Naive thymus-derived CD4-positive, alpha-beta T cell (primary cell): ENCODE measurements at regions not wholly inside any gene's neighbourhood (a gene's known extent, or its start where the extent isn't known, plus 50 kb on each side); places are given as distances from the start of the nearest gene placed in this dataset.
"Not testable (repeated sequence)": the region's sequence is repeated elsewhere in the genome, so short reads cannot be mapped to it uniquely, and the experiment has no call there.

ENCODE experiments used
- ATAC-seq: fragments of 150-1000 bp; cut with Tn5 transposase; 2 replicates; pipeline ENCODE4 v1.10.0; 2021; ENCODE audit warnings: mild to moderate bottlenecking, moderate library complexity
- CTCF ChIA-PET: fragments of 350-600 bp; sonication (Branson Sonifier 250); formaldehyde crosslinking; loops from one replicate; lab custom pipeline; 2021; ENCODE audit warnings: antibody characterized with exemption; lab: Charles Lee
- POLR2A ChIA-PET: fragments of 350-600 bp; sonication (Branson Sonifier 250); formaldehyde crosslinking; loops from one replicate; lab custom pipeline; 2021; ENCODE audit warnings: antibody characterized with exemption, inconsistent platforms; lab: Charles Lee
- DNase-seq, 9 donors: peaks; one replicate each; pipeline versions ENCODE4 v3.0.0 to v3.0.0-alpha.2; 2020 to 2022; ENCODE audit warnings: mixed read lengths in 1 of 9
- H3K27ac ChIP-seq: one replicate; pipeline ENCODE4 v1.7.0; 2013; ENCODE audit warnings: mild to moderate bottlenecking, low read depth, low read length, moderate library complexity
- H3K27me3 ChIP-seq, 2 donors: one replicate each; pipeline ENCODE4 v1.7.0; 2013; ENCODE audit warnings: low read length in 2 of 2, mild to moderate bottlenecking in 2 of 2, moderate library complexity in 2 of 2; ENCODE audit not compliant: control insufficient read depth in 2 of 2, insufficient read depth in 2 of 2
- H3K36me3 ChIP-seq, 3 experiments: 1 replicate in 2 of 3; 2 replicates in 1 of 3; pipeline ENCODE4 v1.7.0; 2013; ENCODE audit warnings: low read length in 3 of 3, mild to moderate bottlenecking in 3 of 3, moderate library complexity in 1 of 3; ENCODE audit not compliant: insufficient read depth in 3 of 3, control insufficient read depth in 2 of 3
- H3K4me1 ChIP-seq, 2 donors: one replicate each; pipeline ENCODE4 v1.7.0; 2013; ENCODE audit warnings: low read length in 2 of 2, mild to moderate bottlenecking in 2 of 2, moderate library complexity in 1 of 2; ENCODE audit not compliant: control insufficient read depth in 2 of 2, insufficient read depth in 2 of 2
- H3K4me3 ChIP-seq: 2 replicates; pipeline ENCODE4 v1.7.0; 2013; ENCODE audit warnings: mild to moderate bottlenecking, low read length
- H3K9me3 ChIP-seq, 3 experiments: 1 replicate in 2 of 3; 2 replicates in 1 of 3; pipeline ENCODE4 v1.7.0; 2013; ENCODE audit warnings: low read length in 3 of 3; ENCODE audit not compliant: control insufficient read depth in 2 of 3
- H3K27ac Mint-ChIP-seq, 9 donors: one replicate each; pipeline ENCODE4 v1.8.0; 2020 to 2022; ENCODE audit warnings: mixed read lengths in 9 of 9, mild to moderate bottlenecking in 8 of 9, moderate library complexity in 5 of 9, inconsistent platforms in 2 of 9
- H3K27me3 Mint-ChIP-seq, 5 donors: one replicate each; pipeline ENCODE4 v1.8.0; 2021 to 2022; ENCODE audit warnings: mixed read lengths in 5 of 5, mild to moderate bottlenecking in 1 of 5
- H3K36me3 Mint-ChIP-seq, 5 donors: one replicate each; pipeline ENCODE4 v1.8.0; 2020 to 2022; ENCODE audit warnings: mixed read lengths in 5 of 5, mild to moderate bottlenecking in 3 of 5, inconsistent platforms in 1 of 5
- H3K4me1 Mint-ChIP-seq, 7 donors: one replicate each; pipeline ENCODE4 v1.8.0; 2020 to 2022; ENCODE audit warnings: mixed read lengths in 7 of 7, mild to moderate bottlenecking in 3 of 7, inconsistent platforms in 1 of 7
- H3K4me3 Mint-ChIP-seq, 10 donors: one replicate each; pipeline ENCODE4 v1.8.0; 2020 to 2022; ENCODE audit warnings: mild to moderate bottlenecking in 10 of 10, mixed read lengths in 10 of 10, moderate library complexity in 6 of 10, inconsistent platforms in 2 of 10
- H3K9me3 Mint-ChIP-seq, 11 donors: one replicate each; pipeline ENCODE4 v1.8.0; 2020 to 2022; ENCODE audit warnings: mixed read lengths in 11 of 11, mild to moderate bottlenecking in 4 of 11, inconsistent platforms in 1 of 11, moderate library complexity in 1 of 11
- intact Hi-C, 2 donors: fragments of 100-400 bp; cut with micrococcal nuclease; formaldehyde crosslinking; loops; one replicate each; pipeline ENCODE4 v1.15.1; 2023

DNA sequence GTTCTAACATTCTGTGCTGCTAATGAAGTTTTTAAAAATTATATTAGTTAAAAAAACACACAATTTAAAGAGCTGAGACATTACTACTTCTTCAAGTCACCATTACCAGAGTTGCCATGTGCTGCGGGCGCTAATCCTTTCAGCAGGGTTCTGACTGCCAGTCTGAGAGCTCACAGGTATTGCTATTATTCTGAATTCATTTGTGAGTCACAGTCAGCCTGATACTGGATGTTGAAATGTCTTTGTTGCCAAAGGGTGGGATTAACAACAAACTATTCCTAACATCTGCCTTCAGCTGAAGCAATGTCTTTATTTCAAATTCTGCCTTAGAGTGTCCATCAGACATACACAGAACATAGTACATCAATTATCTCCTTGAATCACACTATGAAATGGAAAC lies 197.1 kb upstream of the FGF13 start:
- no peak for DNase-seq
- Mint-ChIP-seq H3K4me1 (no peaks in the 10 kb centered on the region), H3K27ac (no peak overlapping the region), H3K4me3 (no peak overlapping the region), H3K9me3 (no peaks in the 10 kb centered on the region), H3K27me3 (no peaks in the 10 kb centered on the region), H3K36me3 (no peaks in the 10 kb centered on the region)
- POLR2A ChIA-PET, result no interaction called here
- Histone ChIP-seq H3K36me3 (no peaks in the 10 kb centered on the region), H3K27ac (no peak overlapping the region), H3K4me3 (no peak overlapping the region), H3K27me3 (no peaks in the 10 kb centered on the region), H3K9me3 (no peaks in the 10 kb centered on the region), H3K4me1 (no peaks in the 10 kb centered on the region)
- no peak for ATAC-seq
- CTCF ChIA-PET, result no interaction called here
- intact Hi-C loops, result no loop called here

DNA sequence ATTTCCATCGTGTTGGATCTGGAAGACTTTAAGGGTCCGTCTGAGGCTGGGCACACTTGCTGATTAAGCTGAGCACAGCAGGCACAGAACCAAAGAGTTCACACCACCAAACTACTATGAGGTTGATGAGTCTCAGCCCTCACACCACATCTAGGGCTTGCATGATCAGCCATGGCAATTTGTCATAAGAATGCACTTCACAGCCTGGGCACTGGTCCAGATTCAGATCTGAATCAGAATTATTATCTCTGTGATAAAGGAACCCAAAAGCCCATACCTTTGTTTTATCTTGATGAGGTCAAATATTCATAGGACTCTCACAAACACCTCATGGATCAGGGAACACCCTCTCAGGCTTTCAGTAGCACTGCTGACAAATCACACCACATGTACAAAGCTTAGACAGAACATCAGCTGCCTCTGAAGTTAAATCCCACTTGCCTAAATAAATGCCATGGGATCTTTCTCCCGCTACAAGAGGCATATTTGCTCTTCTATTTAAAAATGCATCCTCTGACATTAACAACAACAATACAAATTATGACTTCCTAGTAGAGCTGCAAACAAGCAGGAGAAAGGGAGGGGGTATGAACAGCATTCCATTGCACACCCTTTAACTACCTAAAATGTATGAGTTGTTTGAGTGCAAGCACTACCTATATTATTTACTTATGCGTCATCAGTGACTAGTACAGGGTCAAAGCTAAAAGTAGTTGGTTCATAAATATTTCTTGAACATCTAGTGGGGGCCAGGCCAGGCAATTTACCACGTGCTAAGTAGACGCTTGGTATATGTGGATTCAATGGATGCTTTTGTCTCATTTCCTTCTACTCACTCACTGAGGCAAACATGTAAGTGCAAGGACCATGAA lies 186.3 kb upstream of the FGF13 start:
- no peak for DNase-seq
- H3K4me3 ChIP-seq, result no peak overlapping the region
- no peaks in the 10 kb centered on the region for H3K9me3 ChIP-seq
- POLR2A ChIA-PET, result no interaction called here
- no peaks in the 10 kb centered on the region for H3K27me3 ChIP-seq
- CTCF ChIA-PET, result no interaction called here
- intact Hi-C loops, result no loop called here
- no peak overlapping the region for H3K27ac ChIP-seq
- H3K4me1 Mint-ChIP-seq, result no peaks in the 10 kb centered on the region
- H3K36me3 Mint-ChIP-seq, result no peaks in the 10 kb centered on the region
- no peaks in the 10 kb centered on the region for H3K27me3 Mint-ChIP-seq
- H3K9me3 Mint-ChIP-seq, result peaks cover 0 to 3% (median 0%) of the 10 kb centered on the region in 11 donors
- no peaks in the 10 kb centered on the region for H3K4me1 ChIP-seq
- no peak overlapping the region for H3K27ac Mint-ChIP-seq
- H3K4me3 Mint-ChIP-seq, result no peak overlapping the region
- no peaks in the 10 kb centered on the region for H3K36me3 ChIP-seq
- ATAC-seq, result no peak

DNA sequence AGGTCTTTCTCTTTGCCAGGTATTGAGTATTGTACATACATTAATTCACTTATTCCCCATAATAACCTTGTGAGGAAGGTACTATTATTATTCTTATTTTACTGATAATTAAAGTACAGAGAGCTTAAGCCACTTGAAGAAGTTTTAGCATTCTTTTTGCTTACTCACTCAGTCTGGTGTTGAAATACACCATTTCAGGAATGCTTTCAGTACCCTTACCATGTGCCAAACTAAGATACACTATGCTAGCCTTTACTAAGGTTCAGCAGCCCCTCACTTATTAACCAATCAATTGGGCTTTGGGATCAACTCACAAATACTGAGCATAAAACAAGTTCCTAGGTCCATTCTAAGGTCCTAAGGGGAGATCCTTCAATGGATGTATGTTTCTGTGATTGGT lies 179.0 kb upstream of the FGF13 start:
- no peaks in the 10 kb centered on the region for H3K4me1 ChIP-seq
- ATAC-seq, result no peak
- ChIA-PET POLR2A (no interaction called here), CTCF (no interaction called here)
- H3K36me3 ChIP-seq, result no peaks in the 10 kb centered on the region
- peaks cover 0 to 4% (median 0%) of the 10 kb centered on the region in 11 donors for H3K9me3 Mint-ChIP-seq
- DNase-seq, result no peak
- H3K36me3 Mint-ChIP-seq, result no peaks in the 10 kb centered on the region
- H3K4me3 Mint-ChIP-seq, result no peak overlapping the region
- H3K27ac Mint-ChIP-seq, result no peak overlapping the region
- no peaks in the 10 kb centered on the region for H3K27me3 Mint-ChIP-seq
- H3K4me3 ChIP-seq, result no peak overlapping the region
- H3K27me3 ChIP-seq, result no peaks in the 10 kb centered on the region
- H3K9me3 ChIP-seq, result no peaks in the 10 kb centered on the region
- no peaks in the 10 kb centered on the region for H3K4me1 Mint-ChIP-seq
- H3K27ac ChIP-seq, result no peak overlapping the region
- intact Hi-C loops, result no loop called here

DNA sequence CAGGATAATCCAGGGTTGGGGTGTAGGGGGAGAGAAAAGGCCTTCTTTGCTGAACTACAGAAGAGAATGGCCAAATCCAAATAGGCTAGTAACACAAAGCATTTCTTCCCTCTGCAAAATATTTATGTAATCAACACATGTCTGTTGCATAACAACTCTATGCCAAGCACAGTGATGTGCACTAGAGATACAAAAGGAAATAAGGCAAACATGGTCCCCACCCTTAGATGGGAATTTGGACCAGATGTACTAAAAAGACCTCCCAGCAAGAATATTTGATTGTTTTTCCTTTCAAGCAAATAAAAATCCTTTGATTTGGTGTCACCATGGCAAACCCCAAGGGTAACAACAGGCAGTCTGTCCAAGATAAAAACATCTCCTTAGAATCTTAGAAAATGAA lies 177.6 kb upstream of the FGF13 start:
- Histone ChIP-seq H3K36me3 (no peaks in the 10 kb centered on the region), H3K4me1 (no peaks in the 10 kb centered on the region), H3K9me3 (no peaks in the 10 kb centered on the region), H3K27ac (no peak overlapping the region), H3K4me3 (no peak overlapping the region), H3K27me3 (no peaks in the 10 kb centered on the region)
- no peak overlapping the region for H3K4me3 Mint-ChIP-seq
- ATAC-seq (no peak), DNase-seq (no peak)
- no peaks in the 10 kb centered on the region for H3K4me1 Mint-ChIP-seq
- no peaks in the 10 kb centered on the region for H3K27me3 Mint-ChIP-seq
- no peak overlapping the region for H3K27ac Mint-ChIP-seq
- ChIA-PET CTCF (no interaction called here), POLR2A (interaction anchor here (0.6 kb wide), 1 partner anchor 669 kb away, joined by 4 read pairs; no protein-coding TSS in a partner anchor)
- peaks cover 0 to 4% (median 0%) of the 10 kb centered on the region in 11 donors for H3K9me3 Mint-ChIP-seq
- no peaks in the 10 kb centered on the region for H3K36me3 Mint-ChIP-seq
- intact Hi-C loops, result no loop called here

DNA sequence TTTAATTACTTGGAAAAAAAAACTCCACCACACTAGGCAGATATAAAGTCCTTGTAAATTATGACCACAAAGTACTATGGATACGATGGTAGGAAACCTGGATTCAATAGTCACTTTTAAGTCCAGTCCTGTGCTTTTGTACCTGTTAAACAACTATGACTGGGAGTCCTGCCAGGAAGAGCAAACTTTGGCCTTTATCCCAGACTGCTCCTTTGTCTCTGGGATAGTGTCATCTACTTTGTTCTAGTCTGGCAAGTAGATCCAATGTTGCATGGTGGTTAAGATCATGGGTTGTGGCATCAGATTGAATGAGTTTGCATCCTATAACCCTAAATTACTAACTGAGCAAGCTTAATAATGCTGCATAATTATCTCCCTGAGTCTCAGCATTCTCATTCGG lies 175.3 kb upstream of the FGF13 start:
- Mint-ChIP-seq H3K27me3 (no peaks in the 10 kb centered on the region), H3K27ac (no peak overlapping the region), H3K9me3 (peaks cover 0 to 8% (median 2%) of the 10 kb centered on the region in 11 donors), H3K36me3 (no peaks in the 10 kb centered on the region), H3K4me1 (no peaks in the 10 kb centered on the region), H3K4me3 (no peak overlapping the region)
- no peaks in the 10 kb centered on the region for H3K27me3 ChIP-seq
- no peak overlapping the region for H3K4me3 ChIP-seq
- no peaks in the 10 kb centered on the region for H3K4me1 ChIP-seq
- no peaks in the 10 kb centered on the region for H3K9me3 ChIP-seq
- H3K36me3 ChIP-seq, result no peaks in the 10 kb centered on the region
- no peak overlapping the region for H3K27ac ChIP-seq
- DNase-seq (no peak), ATAC-seq (no peak)
- intact Hi-C loops, result no loop called here
- POLR2A ChIA-PET, result no interaction called here
- CTCF ChIA-PET, result no interaction called here

DNA sequence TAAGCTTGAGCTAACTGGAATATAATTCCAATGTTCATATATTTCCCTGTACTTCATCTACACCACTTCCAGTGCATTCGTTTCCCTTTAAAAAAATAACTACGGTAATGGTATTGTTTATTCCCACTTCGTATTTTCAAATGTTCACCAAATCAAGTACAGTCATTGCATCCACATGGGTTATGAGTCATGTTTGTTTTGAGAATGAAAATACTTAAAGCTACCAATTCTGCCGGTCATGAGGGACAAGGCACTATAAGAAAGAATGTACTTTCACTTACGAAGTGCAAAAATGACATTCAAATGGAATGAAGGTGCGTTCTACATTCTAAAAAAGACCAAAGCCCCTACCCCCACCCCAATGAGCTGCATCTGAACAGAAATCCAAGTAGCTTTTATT lies 174.4 kb upstream of the FGF13 start:
- Mint-ChIP-seq H3K4me3 (no peak overlapping the region), H3K27me3 (no peaks in the 10 kb centered on the region), H3K4me1 (no peaks in the 10 kb centered on the region), H3K36me3 (no peaks in the 10 kb centered on the region), H3K27ac (no peak overlapping the region), H3K9me3 (peaks cover 0 to 12% (median 4%) of the 10 kb centered on the region in 11 donors)
- Histone ChIP-seq H3K4me3 (no peak overlapping the region), H3K4me1 (no peaks in the 10 kb centered on the region), H3K27ac (no peak overlapping the region), H3K36me3 (no peaks in the 10 kb centered on the region), H3K27me3 (no peaks in the 10 kb centered on the region), H3K9me3 (no peaks in the 10 kb centered on the region)
- CTCF ChIA-PET, result no interaction called here
- no peak for DNase-seq
- intact Hi-C loops, result no loop called here
- no peak for ATAC-seq
- POLR2A ChIA-PET, result no interaction called here

DNA sequence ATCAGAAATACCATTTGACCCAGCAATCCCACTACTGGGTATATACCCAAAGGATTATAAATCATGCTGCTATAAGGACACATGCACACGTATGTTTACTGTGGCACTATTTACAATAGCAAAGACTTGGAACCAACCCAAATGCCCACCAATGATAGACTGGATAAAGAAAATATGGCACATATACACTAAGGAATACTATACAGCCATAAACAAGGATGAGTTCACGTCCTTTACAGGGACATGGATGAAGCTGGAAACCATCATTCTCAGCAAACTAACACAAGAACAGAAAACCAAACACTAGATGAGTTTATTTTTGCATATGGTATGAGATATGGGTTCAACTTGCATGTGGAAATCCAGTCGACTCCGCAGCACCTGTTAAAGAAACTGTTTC lies 168.8 kb upstream of the FGF13 start:
- H3K4me3 Mint-ChIP-seq, H3K36me3 ChIP-seq, H3K27me3 Mint-ChIP-seq, H3K9me3 ChIP-seq, H3K4me1 ChIP-seq, ATAC-seq, POLR2A ChIA-PET, H3K36me3 Mint-ChIP-seq, CTCF ChIA-PET, H3K4me3 ChIP-seq, intact Hi-C loops, H3K27ac ChIP-seq, H3K4me1 Mint-ChIP-seq, H3K27me3 ChIP-seq, DNase-seq, H3K27ac Mint-ChIP-seq: not testable (repeated sequence)
- H3K9me3 Mint-ChIP-seq, result peaks cover 0 to 19% (median 5%) of the 10 kb centered on the region in 11 donors
